HG03460 (cell line): ENCODE measurements at regions not wholly inside any gene's neighbourhood (a gene's known extent, or its start where the extent isn't known, plus 50 kb on each side); places are given as distances from the start of the nearest gene placed in this dataset.

Experiments used
- ATAC-seq: cut with Tn5 transposase; IDR thresholded peaks from one replicate; pipeline ENCODE4 v1.9.1; 2021; ENCODE audit not compliant: unreplicated experiment

GRCh38 chr2:128563348-128563687 lies 244.7 kb upstream of the HS6ST1 start:
- no peak for ATAC-seq

- ATAC-seq = no peak
These were observed 245.5 kb upstream of the HS6ST1 start for GRCh38 chr2:128564131-128564530.

GRCh38 chr2:128564551-128564950 lies 245.9 kb upstream of the HS6ST1 start:
- ATAC-seq = no peak

- ATAC-seq = no peak
These were observed 246.8 kb upstream of the HS6ST1 start for GRCh38 chr2:128565441-128565840.

GRCh38 chr2:128566671-128567070 lies 248.0 kb upstream of the HS6ST1 start:
- ATAC-seq = no peak

GRCh38 chr2:128568106-128568505 lies 249.4 kb upstream of the HS6ST1 start:
- ATAC-seq = no peak

GRCh38 chr2:128573116-128573515 lies 254.4 kb upstream of the HS6ST1 start:
- ATAC-seq = no peak

- no peak for ATAC-seq
These were observed 254.9 kb upstream of the HS6ST1 start for GRCh38 chr2:128573531-128573930.

- no peak for ATAC-seq
These were observed 258.7 kb upstream of the HS6ST1 start for GRCh38 chr2:128577141-128577930.

GRCh38 chr2:128578406-128579390 lies 260.0 kb upstream of the HS6ST1 start:
- ATAC-seq = no peak

GRCh38 chr2:128579825-128580224 lies 261.2 kb upstream of the HS6ST1 start:
- ATAC-seq = no peak

GRCh38 chr2:128580988-128581848 lies 262.6 kb upstream of the HS6ST1 start:
- no peak for ATAC-seq

GRCh38 chr2:128581849-128582244 lies 263.2 kb upstream of the HS6ST1 start:
- ATAC-seq = no peak

GRCh38 chr2:128584296-128584890 lies 265.7 kb upstream of the HS6ST1 start:
- ATAC-seq = no peak

GRCh38 chr2:128585706-128586105 lies 267.0 kb upstream of the HS6ST1 start:
- ATAC-seq = no peak

GRCh38 chr2:128589681-128590080 lies 271.0 kb upstream of the HS6ST1 start:
- no peak for ATAC-seq

GRCh38 chr2:128590309-128591021 lies 271.8 kb upstream of the HS6ST1 start:
- no peak for ATAC-seq

GRCh38 chr2:128591022-128591860 lies 272.6 kb upstream of the HS6ST1 start:
- ATAC-seq = no peak
